ENCODE measurements at regions not wholly inside any gene's neighbourhood (a gene's known extent, or its start where the extent isn't known, plus 50 kb on each side); places are given as distances from the start of the nearest gene placed in this dataset.

- TF ChIP-seq CTCF (IDR thresholded peaks at IDR 0.05) (no peak), TCF7L2 (IDR thresholded peaks at IDR 0.05; ENCODE audit: low read depth, low read length) (no peak), SIN3A (IDR thresholded peaks at IDR 0.05; ENCODE audit: borderline replicate concordance, insufficient read depth, low read depth, low read length) (no peak), REST (IDR thresholded peaks at IDR 0.05; ENCODE audit: insufficient read depth in 1 of 2, low read depth in 2 of 2, low read length in 1 of 2) (no peak), POLR2AphosphoS5 (IDR thresholded peaks at IDR 0.05; ENCODE audit: low read depth, low read length) (no peak)
- ATAC-seq (no peak), DNase-seq (ENCODE audit: low read depth, low spot score) (no peak)
- no peaks in the 10 kb centered on the region for H3K4me1 ChIP-seq (ENCODE audit: control insufficient read depth, insufficient read depth, low read length)
- no peak overlapping the region for H3K27ac ChIP-seq (ENCODE audit: low read length)
- no TSS peak for BruUV-seq (replicated peaks)
- ChIA-PET POLR2A (no interaction called here), CTCF (no interaction called here)
- no peaks in the 10 kb centered on the region for H3K27me3 ChIP-seq (ENCODE audit: control insufficient read depth, insufficient read depth, low read length)
- no peak overlapping the region for H3K4me3 ChIP-seq (ENCODE audit: low read depth in 2 of 2, low read length in 2 of 2)
- H3K9me3 ChIP-seq (ENCODE audit: control insufficient read depth, insufficient read depth, low read depth, low read length): no peaks in the 10 kb centered on the region
- in situ Hi-C loops (cut with HindIII; ENCODE audit: low pct_unique_long_range_greater_than_20kb, low sequenced_read_pairs): no loop called here
- no peaks in the 10 kb centered on the region for H3K36me3 ChIP-seq (ENCODE audit: control insufficient read depth, insufficient read depth, low read length)
- intact Hi-C loops (cut with micrococcal nuclease; ENCODE audit: unreplicated experiment): no loop called here
Observed at GRCh38 chr9:12416716-12417115, 276.5 kb upstream of the TYRP1 start.

GRCh38 chr9:12424243-12424642 is 268.9 kb upstream of the TYRP1 start:
- DNase-seq (ENCODE audit: low read depth, low spot score) (no peak), ATAC-seq (no peak)
- no peaks in the 10 kb centered on the region for H3K9me3 ChIP-seq (ENCODE audit: control insufficient read depth, insufficient read depth, low read depth, low read length)
- POLR2A ChIA-PET: no interaction called here
- TF ChIP-seq REST (IDR thresholded peaks at IDR 0.05; ENCODE audit: insufficient read depth in 1 of 2, low read depth in 2 of 2, low read length in 1 of 2) (no peak), TCF7L2 (IDR thresholded peaks at IDR 0.05; ENCODE audit: low read depth, low read length) (no peak), CTCF (IDR thresholded peaks at IDR 0.05) (no peak), SIN3A (IDR thresholded peaks at IDR 0.05; ENCODE audit: borderline replicate concordance, insufficient read depth, low read depth, low read length) (no peak), POLR2AphosphoS5 (IDR thresholded peaks at IDR 0.05; ENCODE audit: low read depth, low read length) (no peak)
- in situ Hi-C loops (cut with HindIII; ENCODE audit: low pct_unique_long_range_greater_than_20kb, low sequenced_read_pairs) (no loop called here), intact Hi-C loops (cut with micrococcal nuclease; ENCODE audit: unreplicated experiment) (no loop called here)
- no peaks in the 10 kb centered on the region for H3K4me1 ChIP-seq (ENCODE audit: control insufficient read depth, insufficient read depth, low read length)
- no peak overlapping the region for H3K4me3 ChIP-seq (ENCODE audit: low read depth in 2 of 2, low read length in 2 of 2)
- no TSS peak for BruUV-seq (replicated peaks)
- no peaks in the 10 kb centered on the region for H3K36me3 ChIP-seq (ENCODE audit: control insufficient read depth, insufficient read depth, low read length)
- no peak overlapping the region for H3K27ac ChIP-seq (ENCODE audit: low read length)
- no peaks in the 10 kb centered on the region for H3K27me3 ChIP-seq (ENCODE audit: control insufficient read depth, insufficient read depth, low read length)
- CTCF ChIA-PET: no interaction called here

Data from Panc1 (cell line).